MM.1S (cell line): ENCODE measurements at regions not wholly inside any gene's neighbourhood (a gene's known extent, or its start where the extent isn't known, plus 50 kb on each side); places are given as distances from the start of the nearest gene placed in this dataset.

ENCODE experiments used
- DNase-seq: peaks from one replicate; pipeline ENCODE4 v3.0.0-alpha.2; 2015
- H2AFZ ChIP-seq: fragments of 300-600 bp; sonication (generic); 2 replicates; pipeline ENCODE4 v1.6.0; 2016; ENCODE audit warnings: antibody characterized with exemption, low read length
- H3F3A ChIP-seq: fragments of 300-600 bp; sonication (generic); 2 replicates; pipeline ENCODE4 v1.6.1; 2016; ENCODE audit warnings: mild to moderate bottlenecking, antibody characterized with exemption, low read length, moderate library complexity, mixed read lengths; ENCODE audit not compliant: insufficient read depth
- H3K27ac ChIP-seq: fragments of 300-600 bp; sonication (generic); 2 replicates; pipeline ENCODE4 v1.5.1; 2016; ENCODE audit warnings: mild to moderate bottlenecking, low read length
- H3K27me3 ChIP-seq: fragments of 300-600 bp; sonication (generic); replicated peaks from 2 replicates; pipeline ENCODE4 v1.6.0; 2016; ENCODE audit warnings: low read length; ENCODE audit not compliant: insufficient read depth
- H3K36me3 ChIP-seq: fragments of 300-600 bp; sonication (generic); replicated peaks from 2 replicates; pipeline ENCODE4 v1.6.1; 2016; ENCODE audit warnings: mild to moderate bottlenecking, low read length, mixed read lengths; ENCODE audit not compliant: insufficient read depth
- H3K4me1 ChIP-seq: fragments of 300-600 bp; sonication (generic); 2 replicates; pipeline ENCODE4 v1.6.1; 2016; ENCODE audit warnings: low read length, mixed read lengths
- H3K4me2 ChIP-seq: fragments of 300-600 bp; sonication (generic); 2 replicates; pipeline ENCODE4 v1.6.0; 2016; ENCODE audit warnings: low read depth, low read length
- H3K4me3 ChIP-seq: fragments of 300-600 bp; sonication (generic); 2 replicates; pipeline ENCODE4 v1.5.1; 2016; ENCODE audit warnings: low read length, mixed read lengths
- H3K79me2 ChIP-seq: fragments of 300-600 bp; sonication (generic); 2 replicates; pipeline ENCODE4 v1.6.1; 2016; ENCODE audit warnings: mixed run types, low read length, mixed read lengths
- H3K9ac ChIP-seq: fragments of 300-600 bp; sonication (generic); 2 replicates; pipeline ENCODE4 v1.6.1; 2016; ENCODE audit warnings: low read length, mixed read lengths
- H3K9me2 ChIP-seq: fragments of 300-600 bp; sonication (generic); replicated peaks from 2 replicates; pipeline ENCODE4 v1.6.1; 2016; ENCODE audit warnings: mild to moderate bottlenecking, low read length, mixed read lengths; ENCODE audit not compliant: insufficient read depth
- H3K9me3 ChIP-seq: fragments of 300-600 bp; sonication (generic); replicated peaks from 2 replicates; pipeline ENCODE4 v1.6.1; 2016; ENCODE audit warnings: mild to moderate bottlenecking, low read length, mixed read lengths; ENCODE audit not compliant: insufficient read depth
- H4K20me1 ChIP-seq: fragments of 300-600 bp; sonication (generic); 2 replicates; pipeline ENCODE4 v1.6.1; 2016; ENCODE audit warnings: mild to moderate bottlenecking, low read length, moderate library complexity, mixed read lengths; ENCODE audit not compliant: insufficient read depth
- EZH2 ChIP-seq: fragments of 300-600 bp; sonication (generic); optimal IDR thresholded peaks from 2 replicates; pipeline ENCODE3; 2017; ENCODE audit warnings: low read depth, mild to moderate bottlenecking, antibody characterized with exemption, low read length, mixed read lengths
- EZH2phosphoT487 ChIP-seq: fragments of 300-600 bp; sonication (generic); IDR thresholded peaks from 2 replicates; pipeline ENCODE4 v1.6.1; 2018; ENCODE audit warnings: antibody characterized with exemption, low read length
- TF ChIP-seq, protein P1 (sequence below): fragments of 300-600 bp; sonication (generic); IDR thresholded peaks from 2 replicates; pipeline ENCODE4 v1.5.1; 2016; ENCODE audit warnings: antibody characterized with exemption, low read length, mixed read lengths

DNA sequence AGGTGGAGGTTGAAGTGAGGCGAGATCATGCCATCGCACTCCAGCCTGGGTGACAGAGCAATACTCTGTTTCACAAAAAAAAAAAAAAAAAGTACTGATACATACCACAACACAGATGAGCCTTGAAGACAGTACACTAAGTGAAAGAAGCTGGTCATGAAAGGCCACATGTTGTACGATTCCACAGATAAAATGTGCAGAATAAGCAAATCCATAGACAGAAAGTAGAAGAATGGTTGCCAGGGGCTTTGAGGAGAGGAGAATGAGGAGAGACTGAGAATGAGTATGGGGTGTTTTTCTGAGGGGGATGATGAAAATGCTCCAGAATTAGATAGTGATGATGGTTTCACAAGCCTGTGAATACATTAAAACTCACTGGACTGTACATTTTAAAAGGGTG, 155.6 kb upstream of the PSMD7 start:
- H2AFZ ChIP-seq: no peak overlapping the region
- H3K27me3 ChIP-seq: no peaks in the 10 kb centered on the region
- H3K4me3 ChIP-seq: no peak overlapping the region
- no peaks in the 10 kb centered on the region for H4K20me1 ChIP-seq
- H3K9ac ChIP-seq: no peak overlapping the region
- no peaks in the 10 kb centered on the region for H3K9me3 ChIP-seq
- H3F3A ChIP-seq: no peaks in the 10 kb centered on the region
- H3K4me1 ChIP-seq: peaks cover 7% of the 10 kb centered on the region; the same call in 1 of the 2 replicates
- H3K79me2 ChIP-seq: no peaks in the 10 kb centered on the region
- H3K36me3 ChIP-seq: no peaks in the 10 kb centered on the region
- no peaks in the 10 kb centered on the region for H3K9me2 ChIP-seq
- no peak for DNase-seq
- H3K4me2 ChIP-seq: no peak overlapping the region
- TF ChIP-seq EZH2phosphoT487 (no peak), EZH2 (no peak)
- TF ChIP-seq, protein P1, sequence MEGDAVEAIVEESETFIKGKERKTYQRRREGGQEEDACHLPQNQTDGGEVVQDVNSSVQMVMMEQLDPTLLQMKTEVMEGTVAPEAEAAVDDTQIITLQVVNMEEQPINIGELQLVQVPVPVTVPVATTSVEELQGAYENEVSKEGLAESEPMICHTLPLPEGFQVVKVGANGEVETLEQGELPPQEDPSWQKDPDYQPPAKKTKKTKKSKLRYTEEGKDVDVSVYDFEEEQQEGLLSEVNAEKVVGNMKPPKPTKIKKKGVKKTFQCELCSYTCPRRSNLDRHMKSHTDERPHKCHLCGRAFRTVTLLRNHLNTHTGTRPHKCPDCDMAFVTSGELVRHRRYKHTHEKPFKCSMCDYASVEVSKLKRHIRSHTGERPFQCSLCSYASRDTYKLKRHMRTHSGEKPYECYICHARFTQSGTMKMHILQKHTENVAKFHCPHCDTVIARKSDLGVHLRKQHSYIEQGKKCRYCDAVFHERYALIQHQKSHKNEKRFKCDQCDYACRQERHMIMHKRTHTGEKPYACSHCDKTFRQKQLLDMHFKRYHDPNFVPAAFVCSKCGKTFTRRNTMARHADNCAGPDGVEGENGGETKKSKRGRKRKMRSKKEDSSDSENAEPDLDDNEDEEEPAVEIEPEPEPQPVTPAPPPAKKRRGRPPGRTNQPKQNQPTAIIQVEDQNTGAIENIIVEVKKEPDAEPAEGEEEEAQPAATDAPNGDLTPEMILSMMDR: no peak
- H3K27ac ChIP-seq: no peak overlapping the region

DNA sequence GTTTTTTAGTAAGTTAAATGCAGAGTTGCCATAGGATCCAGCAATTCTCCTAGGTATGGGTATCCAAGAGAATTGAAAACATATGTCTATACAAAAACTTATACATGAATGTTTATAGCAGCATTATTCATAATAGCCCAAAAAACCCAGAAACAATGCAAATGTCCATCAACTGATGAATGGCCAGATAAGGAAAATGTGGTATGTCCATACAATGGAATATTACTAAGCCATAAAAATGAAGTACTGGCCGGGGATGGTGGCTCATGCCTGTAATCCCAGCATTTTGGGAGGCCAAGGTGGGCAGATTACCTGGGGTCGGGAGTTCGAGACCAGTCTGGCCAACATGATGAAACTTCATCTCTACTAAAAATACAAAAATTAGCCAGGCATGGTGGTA, 156.1 kb upstream of the PSMD7 start:
- Histone ChIP-seq H3K4me2 (no peak overlapping the region), H3K4me3 (no peak overlapping the region), H3K36me3 (no peaks in the 10 kb centered on the region), H4K20me1 (no peaks in the 10 kb centered on the region), H3F3A (no peaks in the 10 kb centered on the region), H3K27me3 (no peaks in the 10 kb centered on the region), H3K27ac (no peak overlapping the region), H2AFZ (no peak overlapping the region), H3K9me2 (no peaks in the 10 kb centered on the region), H3K9me3 (no peaks in the 10 kb centered on the region), H3K9ac (no peak overlapping the region), H3K79me2 (no peaks in the 10 kb centered on the region), H3K4me1 (peaks cover 5% of the 10 kb centered on the region; the same call in 1 of the 2 replicates)
- no peak for DNase-seq
- TF ChIP-seq EZH2phosphoT487 (no peak), EZH2 (no peak)
- TF ChIP-seq, protein P1: no peak

DNA sequence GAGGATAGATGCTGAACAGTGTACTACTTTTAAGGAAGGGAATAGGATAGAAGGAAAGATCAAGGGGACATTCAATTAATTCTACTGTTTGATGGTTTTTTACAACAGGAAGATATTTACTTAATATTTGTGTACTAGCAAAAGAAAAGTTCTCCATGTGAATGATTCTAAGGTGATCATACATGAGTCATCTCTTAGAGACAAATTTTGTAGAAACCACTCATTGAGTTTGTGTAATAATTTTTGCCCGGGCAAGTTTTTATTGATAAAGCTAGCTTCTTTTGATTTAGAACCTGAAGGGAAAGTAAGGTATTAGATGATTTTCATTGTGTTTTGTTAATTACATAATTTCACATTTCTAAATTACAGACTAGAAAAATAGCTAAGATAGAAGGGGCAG, 172.8 kb upstream of the PSMD7 start:
- Histone ChIP-seq H3K27me3 (no peaks in the 10 kb centered on the region), H3K27ac (no peak overlapping the region), H4K20me1 (no peaks in the 10 kb centered on the region), H2AFZ (no peak overlapping the region), H3K9me3 (no peaks in the 10 kb centered on the region), H3K79me2 (no peaks in the 10 kb centered on the region), H3K4me3 (no peak overlapping the region), H3K4me2 (no peak overlapping the region), H3K9ac (no peak overlapping the region), H3K36me3 (no peaks in the 10 kb centered on the region), H3F3A (no peaks in the 10 kb centered on the region), H3K4me1 (no peaks in the 10 kb centered on the region), H3K9me2 (no peaks in the 10 kb centered on the region)
- DNase-seq: no peak
- TF ChIP-seq, protein P1: no peak

DNA sequence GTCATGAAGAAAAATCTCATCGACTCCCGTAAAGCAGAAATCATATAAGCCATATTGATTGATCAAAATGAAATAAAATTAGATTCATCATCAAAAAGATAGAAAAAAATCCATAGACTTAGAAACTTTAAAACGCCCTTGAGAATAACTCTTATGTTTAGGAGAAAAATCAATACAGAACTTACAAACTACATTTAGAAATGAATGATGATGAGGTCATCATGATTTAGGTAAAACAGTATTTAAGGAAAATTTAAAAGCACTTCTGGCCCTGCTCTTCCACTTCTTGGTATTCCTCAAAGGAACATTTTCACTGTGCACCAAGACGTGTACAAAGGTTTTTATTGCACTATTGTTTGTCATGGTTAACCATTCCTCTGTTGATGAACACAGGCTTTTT, 173.4 kb upstream of the PSMD7 start:
- H3F3A ChIP-seq: no peaks in the 10 kb centered on the region
- no peak for DNase-seq
- H4K20me1 ChIP-seq: no peaks in the 10 kb centered on the region

More for the DNA sequence above, 173.4 kb upstream of the PSMD7 start:
- Histone ChIP-seq H2AFZ (no peak overlapping the region), H3K4me2 (no peak overlapping the region), H3K9me2 (no peaks in the 10 kb centered on the region), H3K4me1 (no peaks in the 10 kb centered on the region), H3K27ac (no peak overlapping the region), H3K9ac (no peak overlapping the region), H3K9me3 (no peaks in the 10 kb centered on the region), H3K36me3 (no peaks in the 10 kb centered on the region), H3K79me2 (no peaks in the 10 kb centered on the region), H3K27me3 (no peaks in the 10 kb centered on the region), H3K4me3 (no peak overlapping the region)
- TF ChIP-seq EZH2phosphoT487 (no peak), EZH2 (no peak)
- TF ChIP-seq, protein P1: no peak
